ENCODE measurements at regions not wholly inside any gene's neighbourhood (a gene's known extent, or its start where the extent isn't known, plus 50 kb on each side); places are given as distances from the start of the nearest gene placed in this dataset.

GRCh38 chr4:186351668-186352194 lies 85.7 kb downstream of the F11 start:
- H4K20me1 ChIP-seq (replicated peaks in 1 of 2; ENCODE audit: control insufficient read depth in 1 of 2, insufficient read depth in 2 of 2, low read length in 2 of 2): no peaks in the 10 kb centered on the region
- H3K9me3 ChIP-seq (ENCODE audit: insufficient read depth in 2 of 2, low read depth in 1 of 2, low read length in 1 of 2): no peaks in the 10 kb centered on the region
- H3K4me2 ChIP-seq (ENCODE audit: insufficient read depth in 1 of 2, low read depth in 2 of 2, low read length in 2 of 2): no peak overlapping the region
- H3K23me2 ChIP-seq (ENCODE audit: low read depth, low read length): no peaks in the 10 kb centered on the region
- no peaks in the 10 kb centered on the region for H3K4me1 ChIP-seq (replicated peaks in 1 of 4; ENCODE audit: control insufficient read depth in 3 of 4, insufficient read depth in 4 of 4, low read length in 3 of 4)
- CTCF ChIA-PET (ENCODE audit: partially characterized antibody): interaction anchor here (0.8 to 1.7 kb wide), 6 partner anchors 8 to 242 kb away, joined by 3 to 6 read pairs (median 4); partner anchors contain the start of gene MTNR1A
- H3K79me2 ChIP-seq (ENCODE audit: control insufficient read depth in 1 of 2, insufficient read depth in 2 of 2, low read length in 2 of 2): no peaks in the 10 kb centered on the region
- no peak overlapping the region for H2BK120ac ChIP-seq (replicated peaks; ENCODE audit: low read depth, low read length)
- no peak overlapping the region for H2BK20ac ChIP-seq (ENCODE audit: low read length)
- no peak overlapping the region for H4K8ac ChIP-seq (ENCODE audit: extremely low read depth, insufficient read depth, low read length)
- no peak overlapping the region for H3K9ac ChIP-seq (replicated peaks in 1 of 4; ENCODE audit: extremely low read depth in 1 of 4, low read depth in 3 of 4, low read length in 3 of 4)
- H4K91ac ChIP-seq (replicated peaks; ENCODE audit: insufficient read length, low read length): no peak overlapping the region
- no peak overlapping the region for H3K23ac ChIP-seq (ENCODE audit: insufficient read length)
- H2BK5ac ChIP-seq (ENCODE audit: low read depth, low read length): no peak overlapping the region
- H3K4ac ChIP-seq (replicated peaks; ENCODE audit: insufficient read length, low read depth, low read length): no peak overlapping the region
- no peak overlapping the region for H3K18ac ChIP-seq (ENCODE audit: extremely low read depth, low read length)
- H2BK12ac ChIP-seq (ENCODE audit: low read depth, low read length): no peak overlapping the region
- H3K36me3 ChIP-seq (ENCODE audit: control insufficient read depth in 2 of 4, insufficient read depth in 4 of 4, low read length in 3 of 4): no peaks in the 10 kb centered on the region
- no peak overlapping the region for H3K4me3 ChIP-seq (ENCODE audit: extremely low read depth in 1 of 4, insufficient read depth in 2 of 4, low read depth in 3 of 4, low read length in 4 of 4)
- H2AFZ ChIP-seq (ENCODE audit: low read length): no peak overlapping the region
- H3K14ac ChIP-seq (ENCODE audit: insufficient read length): no peak overlapping the region
- H4K5ac ChIP-seq (ENCODE audit: insufficient read length, low read depth, low read length): no peak overlapping the region
- POLR2A ChIA-PET (ENCODE audit: partially characterized antibody): interaction anchor here (1.2 kb wide), 1 partner anchor 10 kb away, joined by 3 read pairs; no protein-coding TSS in a partner anchor
- no peaks in the 10 kb centered on the region for H3K79me1 ChIP-seq (ENCODE audit: low read depth, low read length)
- no peak for DNase-seq (ENCODE audit: low read depth in 1 of 2, low spot score in 2 of 2)
- 94% methylated on average over 7 of the region's 7 CpGs; no CpG with 5 or more reads in 1 of the 2 experiments for WGBS, 2 experiments (ENCODE audit: extremely low coverage in 1 of 2, insufficient coverage in 1 of 2, insufficient read length in 1 of 2, insufficient replicate concordance in 2 of 2, low coverage in 1 of 2, low lambda C conversion rate in 2 of 2, missing lambda C conversion rate in 1 of 2)
- FAIRE-seq: no peak
- no peak overlapping the region for H2BK15ac ChIP-seq (ENCODE audit: low read length)
- peaks cover 6 to 24% (median 18%) of the 10 kb centered on the region in 4 experiments for H3K27me3 ChIP-seq (replicated peaks in 1 of 4; ENCODE audit: control insufficient read depth in 3 of 4, extremely low read depth in 1 of 4, insufficient read depth in 3 of 4, low read length in 3 of 4)
- H2AK5ac ChIP-seq (ENCODE audit: low read depth, low read length): no peak overlapping the region
- no peak overlapping the region for H3K27ac ChIP-seq (ENCODE audit: low read depth, low read length)
- no peak overlapping the region for H3K56ac ChIP-seq (replicated peaks; ENCODE audit: insufficient read length, low read depth, low read length)
- no peak for TF ChIP-seq EZH2 (IDR thresholded peaks at IDR 0.05; ENCODE audit: low read depth, low read length, severe bottlenecking)
